Esophagus squamous epithelium (tissue), 5 donors: ENCODE measurements at regions not wholly inside any gene's neighbourhood (a gene's known extent, or its start where the extent isn't known, plus 50 kb on each side); places are given as distances from the start of the nearest gene placed in this dataset.
"Not testable (repeated sequence)": the region's sequence is repeated elsewhere in the genome, so short reads cannot be mapped to it uniquely, and the experiment has no call there.

Experiments
- DNase-seq: peaks from one replicate; lab custom pipeline; 2025; lab: John Stamatoyannopoulos, UW
- H3K27ac ChIP-seq, 4 donors: fragments of 200-600 bp; sonication (generic); one replicate each; pipeline ENCODE4 v1.5.1; 2016 to 2019; ENCODE audit warnings: mild to moderate bottlenecking in 1 of 4
- H3K27me3 ChIP-seq, 4 donors: fragments of 200-600 bp; sonication (generic); 1 replicate in 3 of 4; 2 replicates in 1 of 4; pipeline versions ENCODE4 v1.5.1 to v1.6.0; 2017 to 2021; ENCODE audit warnings: antibody characterized with exemption in 1 of 4
- H3K36me3 ChIP-seq, 3 donors: fragments of 200-600 bp; sonication (generic); one replicate each; pipeline ENCODE4 v1.5.1; 2016 to 2019
- H3K4me1 ChIP-seq, 3 donors: fragments of 200-600 bp; sonication (generic); one replicate each; pipeline ENCODE4 v1.5.1; 2017 to 2019
- H3K4me3 ChIP-seq, 4 donors: fragments of 200-600 bp; sonication (generic); 1 replicate in 3 of 4; 2 replicates in 1 of 4; pipeline ENCODE4 v1.5.1; 2016 to 2019; ENCODE audit warnings: mild to moderate bottlenecking in 2 of 4, moderate library complexity in 1 of 4
- H3K9me3 ChIP-seq, 3 donors: fragments of 200-600 bp; sonication (generic); one replicate each; pipeline ENCODE4 v1.5.1; 2016 to 2019
- POLR2A ChIP-seq, 4 donors: fragments of 450-650 bp; IDR thresholded peaks; one replicate each; pipeline ENCODE4 v1.6.1; 2017; ENCODE audit warnings: antibody characterized with exemption in 4 of 4, mild to moderate bottlenecking in 4 of 4, moderate library complexity in 3 of 4
- WGBS, 2 donors: methylation state at CpG; one replicate each; pipeline ENCODE4 v1.1.5; 2018; 5-methylcytosine and 5-hydroxymethylcytosine counted together
- intact Hi-C: fragments of 100-400 bp; cut with DNase I; formaldehyde crosslinking; loops from one replicate; pipeline ENCODE4 v1.15.0; 2022
- TF ChIP-seq, protein P1 (sequence below), 6 experiments: fragments of 450-650 bp in 4 of 6; fragments of 200-600 bp in 2 of 6; sonication (generic) in 2 of 6; IDR thresholded peaks; one replicate each; pipeline ENCODE4 v1.5.1; 2016 to 2019; ENCODE audit warnings: antibody characterized with exemption in 6 of 6, mild to moderate bottlenecking in 4 of 6, moderate library complexity in 4 of 6
- donor health status: DM: yes; HTN: yes; CAD: no.

DNA sequence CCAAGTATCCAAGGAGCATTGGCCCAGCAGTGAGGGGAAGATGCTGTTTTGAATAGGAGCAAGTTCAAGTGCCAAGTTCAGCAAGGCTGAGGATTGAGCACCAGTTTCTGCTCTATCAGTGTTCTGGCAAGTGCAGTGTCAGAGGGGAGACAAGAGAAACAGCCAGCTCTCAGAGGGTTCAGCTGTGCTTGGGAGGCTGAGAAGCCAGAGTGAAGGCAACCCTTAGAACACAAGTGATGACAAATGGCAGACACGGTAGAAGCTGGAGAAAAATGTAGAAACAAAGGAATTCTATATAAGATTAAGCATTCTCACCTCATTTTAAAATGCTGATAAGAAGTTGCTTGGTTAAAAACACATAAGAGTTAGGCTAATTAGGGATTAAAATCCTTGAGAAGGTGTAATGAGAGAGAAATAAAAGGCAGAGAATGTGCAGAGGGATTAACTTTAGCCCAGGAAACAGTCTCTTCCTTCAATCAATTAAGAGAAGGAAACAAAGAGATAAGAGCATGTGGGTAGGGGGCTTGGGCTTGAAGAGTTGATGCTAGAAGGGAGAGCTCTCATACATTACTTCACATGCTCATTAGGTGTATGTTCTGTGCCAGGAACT, 475.4 kb downstream of the AJAP1 start:
- peaks cover 0 to 8% (median 7%) of the 10 kb centered on the region in 3 donors for H3K9me3 ChIP-seq
- WGBS, 2 donors = 20 to 38% methylated on average over 1 of the region's 1 CpG

DNA sequence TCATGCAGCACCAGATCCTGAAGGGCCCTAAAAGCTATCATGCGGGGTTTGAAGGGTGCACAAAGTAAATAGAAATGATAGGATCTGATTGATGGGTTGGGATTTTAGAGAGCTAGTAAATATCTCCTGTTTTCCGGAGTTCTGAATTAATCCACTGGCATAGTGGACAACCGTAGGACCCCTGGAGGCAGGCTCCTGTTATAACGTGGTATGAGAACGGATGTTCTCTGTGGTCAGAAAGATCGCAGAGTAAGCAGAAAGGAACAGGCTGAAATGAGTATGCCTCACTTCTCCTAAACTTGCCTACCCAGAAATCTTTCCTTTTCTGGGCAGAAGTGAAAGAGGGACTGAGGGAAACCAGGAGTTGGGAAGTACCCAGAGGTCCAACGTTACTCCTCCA, 470.8 kb downstream of the AJAP1 start:
- Histone ChIP-seq H3K9me3 (peaks cover 0 to 8% (median 7%) of the 10 kb centered on the region in 3 donors), H3K27ac (no peak overlapping the region), H3K36me3 (no peaks in the 10 kb centered on the region), H3K27me3 (peaks cover 0 to 52% (median 0%) of the 10 kb centered on the region in 4 donors), H3K4me3 (no peak overlapping the region), H3K4me1 (no peaks in the 10 kb centered on the region)
- WGBS, 2 donors = 61 to 66% methylated on average over 7 of the region's 7 CpGs
- DNase-seq = no peak
- intact Hi-C loops = no loop called here
- no peak for TF ChIP-seq POLR2A (IDR thresholded peaks at IDR 0.05)
- TF ChIP-seq, protein P1, sequence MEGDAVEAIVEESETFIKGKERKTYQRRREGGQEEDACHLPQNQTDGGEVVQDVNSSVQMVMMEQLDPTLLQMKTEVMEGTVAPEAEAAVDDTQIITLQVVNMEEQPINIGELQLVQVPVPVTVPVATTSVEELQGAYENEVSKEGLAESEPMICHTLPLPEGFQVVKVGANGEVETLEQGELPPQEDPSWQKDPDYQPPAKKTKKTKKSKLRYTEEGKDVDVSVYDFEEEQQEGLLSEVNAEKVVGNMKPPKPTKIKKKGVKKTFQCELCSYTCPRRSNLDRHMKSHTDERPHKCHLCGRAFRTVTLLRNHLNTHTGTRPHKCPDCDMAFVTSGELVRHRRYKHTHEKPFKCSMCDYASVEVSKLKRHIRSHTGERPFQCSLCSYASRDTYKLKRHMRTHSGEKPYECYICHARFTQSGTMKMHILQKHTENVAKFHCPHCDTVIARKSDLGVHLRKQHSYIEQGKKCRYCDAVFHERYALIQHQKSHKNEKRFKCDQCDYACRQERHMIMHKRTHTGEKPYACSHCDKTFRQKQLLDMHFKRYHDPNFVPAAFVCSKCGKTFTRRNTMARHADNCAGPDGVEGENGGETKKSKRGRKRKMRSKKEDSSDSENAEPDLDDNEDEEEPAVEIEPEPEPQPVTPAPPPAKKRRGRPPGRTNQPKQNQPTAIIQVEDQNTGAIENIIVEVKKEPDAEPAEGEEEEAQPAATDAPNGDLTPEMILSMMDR (IDR thresholded peaks at IDR 0.05) = no peak

More for the DNA sequence above, 475.4 kb downstream of the AJAP1 start:
- intact Hi-C loops = no loop called here
- Histone ChIP-seq H3K27ac (no peak overlapping the region), H3K36me3 (no peaks in the 10 kb centered on the region), H3K27me3 (peaks cover 0 to 81% (median 0%) of the 10 kb centered on the region in 4 donors), H3K4me3 (no peak overlapping the region), H3K4me1 (no peaks in the 10 kb centered on the region)
- TF ChIP-seq POLR2A (IDR thresholded peaks at IDR 0.05) = no peak
- TF ChIP-seq, protein P1 (IDR thresholded peaks at IDR 0.05) = no peak
- no peak for DNase-seq

DNA sequence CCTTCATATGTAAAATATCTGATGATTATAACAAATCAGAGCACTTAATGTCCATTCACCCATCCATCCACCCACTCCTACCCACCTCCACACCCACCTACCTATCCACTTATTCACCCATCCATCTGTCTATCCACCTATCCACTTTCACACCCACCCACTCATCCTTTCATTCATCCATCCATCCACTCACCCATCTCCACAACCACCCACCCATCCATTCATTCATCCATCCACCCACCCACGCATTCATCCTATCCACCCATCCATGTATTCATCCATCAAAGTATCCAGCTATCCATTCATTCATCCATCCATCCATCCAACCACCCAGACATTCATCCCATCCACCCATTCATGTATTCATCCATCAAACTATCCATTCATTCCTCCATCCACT, 466.1 kb downstream of the AJAP1 start:
- no peak for DNase-seq
- no peaks in the 10 kb centered on the region for H3K36me3 ChIP-seq
- no peak overlapping the region for H3K4me3 ChIP-seq
- intact Hi-C loops = no loop called here
- no peaks in the 10 kb centered on the region for H3K4me1 ChIP-seq
- H3K27me3 ChIP-seq = peaks cover 0 to 16% (median 0%) of the 10 kb centered on the region in 4 donors
- no peaks in the 10 kb centered on the region for H3K9me3 ChIP-seq
- no peak overlapping the region for H3K27ac ChIP-seq
- 87 to 90% methylated on average over 1 of the region's 1 CpG for whole genome bisulfite sequencing, 2 donors
- no peak for TF ChIP-seq POLR2A (IDR thresholded peaks at IDR 0.05)
- TF ChIP-seq, protein P1 (IDR thresholded peaks at IDR 0.05) = no peak

DNA sequence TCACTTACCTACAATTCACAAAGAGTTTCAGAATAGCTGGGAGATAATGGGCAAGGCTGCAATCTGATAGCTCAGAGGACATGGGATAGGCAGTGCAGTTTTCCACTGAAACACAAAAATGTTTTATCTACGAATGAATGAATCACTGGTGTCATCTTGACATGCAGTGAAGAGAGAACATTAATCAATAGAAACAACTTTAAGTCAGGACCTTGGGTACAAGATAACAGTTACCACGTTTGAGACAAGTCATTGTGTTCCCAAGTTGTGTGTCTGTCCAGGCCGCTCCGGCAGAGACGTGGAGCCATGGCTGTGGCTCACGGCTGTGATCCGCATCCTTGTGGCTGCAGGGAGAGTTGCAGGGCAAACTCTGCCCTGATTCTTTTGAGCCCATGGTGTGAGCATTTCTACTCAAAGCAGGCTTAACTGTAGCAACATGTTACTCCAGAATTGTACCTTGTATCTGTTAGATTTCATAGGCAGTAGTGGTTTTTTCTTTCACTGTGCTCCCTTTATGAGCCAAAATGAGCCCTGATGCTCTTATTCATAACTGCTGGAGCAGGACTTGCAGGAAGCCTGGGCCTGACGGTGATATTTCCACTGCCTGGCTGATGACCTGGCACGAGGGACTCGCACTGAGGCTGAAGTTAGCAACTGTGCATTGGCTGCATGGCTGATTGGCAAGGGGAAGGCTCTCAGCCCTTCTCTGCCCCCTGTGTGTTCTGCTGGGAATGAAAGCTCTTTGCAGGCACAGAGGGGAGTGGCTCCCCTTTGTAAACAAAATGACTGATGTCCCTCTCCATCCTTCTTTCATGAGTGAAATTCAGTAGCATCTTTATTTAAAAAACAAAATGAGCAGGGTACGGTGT, 465.2 kb downstream of the AJAP1 start:
- H3K36me3 ChIP-seq = no peaks in the 10 kb centered on the region
- H3K4me3 ChIP-seq = no peak overlapping the region
- peaks cover 0 to 14% (median 0%) of the 10 kb centered on the region in 4 donors for H3K27me3 ChIP-seq
- no peaks in the 10 kb centered on the region for H3K9me3 ChIP-seq
- TF ChIP-seq, protein P1 (IDR thresholded peaks at IDR 0.05) = peak in 1 of 6 experiments; percentile 17
- TF ChIP-seq POLR2A (IDR thresholded peaks at IDR 0.05) = no peak
- H3K27ac ChIP-seq = no peak overlapping the region
- DNase-seq = no peak
- 60 to 62% methylated on average over 8 of the region's 11 CpGs for WGBS, 2 donors
- no peaks in the 10 kb centered on the region for H3K4me1 ChIP-seq
- intact Hi-C loops = no loop called here

DNA sequence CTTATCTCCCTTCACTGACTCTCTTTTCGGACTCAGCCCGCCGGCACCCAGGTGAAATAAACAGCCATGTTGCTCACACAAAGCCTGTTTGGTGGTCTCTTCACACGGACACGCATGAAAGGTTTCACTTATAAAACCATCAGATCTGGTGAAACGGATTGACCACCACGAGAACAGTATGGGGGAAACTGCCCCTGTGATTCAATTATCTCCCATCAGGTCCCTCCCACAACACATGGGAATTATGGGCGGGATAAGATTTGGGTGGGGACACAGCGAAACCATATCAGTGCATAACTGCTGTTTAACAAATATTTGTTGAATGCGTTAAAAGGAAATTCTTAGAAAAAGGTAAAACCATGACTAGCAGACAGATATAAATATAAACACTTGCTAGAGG, 464.4 kb downstream of the AJAP1 start:
- H3K4me3 ChIP-seq, H3K4me1 ChIP-seq, H3K27ac ChIP-seq, H3K9me3 ChIP-seq, intact Hi-C loops, H3K36me3 ChIP-seq, H3K27me3 ChIP-seq, DNase-seq: not testable (repeated sequence)
- WGBS, 2 donors = 85 to 89% methylated on average over 10 of the region's 10 CpGs

DNA sequence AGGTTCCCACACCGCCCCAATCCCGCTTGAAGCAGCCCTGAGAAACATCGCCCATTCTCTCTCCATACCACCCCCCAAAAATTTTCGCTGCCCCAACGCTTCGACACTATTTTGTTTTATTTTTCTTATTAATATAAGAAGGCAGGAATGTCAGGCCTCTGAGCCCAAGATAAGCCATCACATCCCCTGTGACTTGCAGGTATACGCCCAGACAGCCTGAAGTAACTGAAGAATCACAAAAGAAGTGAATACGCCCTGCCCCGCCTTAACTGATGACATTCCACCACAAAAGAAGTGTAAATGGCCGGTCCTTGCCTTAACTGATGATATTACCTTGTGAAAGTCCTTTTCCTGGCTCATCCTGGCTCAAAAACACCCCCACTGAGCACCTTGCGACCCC, 463.9 kb downstream of the AJAP1 start:
- H3K27me3 ChIP-seq, DNase-seq, H3K27ac ChIP-seq, H3K9me3 ChIP-seq, H3K4me1 ChIP-seq, intact Hi-C loops, H3K4me3 ChIP-seq, H3K36me3 ChIP-seq: not testable (repeated sequence)
- 83 to 100% methylated on average over 1 of the region's 11 CpGs for WGBS, 2 donors
